ENCODE measurements at regions not wholly inside any gene's neighbourhood (a gene's known extent, or its start where the extent isn't known, plus 50 kb on each side); places are given as distances from the start of the nearest gene placed in this dataset.

DNA sequence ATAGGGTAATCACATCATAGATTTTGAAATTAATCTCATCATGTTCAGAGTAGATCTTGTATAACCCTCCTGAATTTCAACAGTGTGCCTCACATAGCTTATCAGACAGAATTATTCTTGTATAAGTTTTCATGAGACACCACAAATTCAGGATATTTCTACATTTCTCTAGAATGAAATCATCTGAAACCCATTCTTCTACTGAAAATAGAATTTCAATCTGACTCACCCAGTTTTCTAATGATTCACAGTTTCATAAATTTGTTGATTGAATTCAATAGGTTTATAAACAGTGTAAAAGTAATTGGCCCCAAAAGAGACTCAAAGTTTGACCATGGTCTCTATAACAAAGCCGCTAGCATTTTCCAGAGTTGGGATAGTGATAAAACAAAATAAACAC is 1082.6 kb upstream of the EPHA6 start:
- Mint-ChIP-seq H3K4me1 (no peaks in the 10 kb centered on the region), H3K27me3 (no peaks in the 10 kb centered on the region), H3K27ac (no peak overlapping the region), H3K4me3 (no peak overlapping the region), H3K9me3 (ENCODE audit: insufficient read depth) (peaks cover 1% of the 10 kb centered on the region)
- H3K27ac ChIP-seq (ENCODE audit: low read length in 2 of 2): no peak overlapping the region
- ChIA-PET CTCF (no interaction called here), POLR2A (no interaction called here)
- no peaks in the 10 kb centered on the region for H3K79me2 ChIP-seq (ENCODE audit: control insufficient read depth, insufficient read depth, low read length)
- no peaks in the 10 kb centered on the region for H3K36me3 ChIP-seq (replicated peaks in 1 of 2; ENCODE audit: control extremely low read depth in 1 of 2, control insufficient read depth in 1 of 2, extremely low read depth in 1 of 2, insufficient read depth in 2 of 2, low read length in 1 of 2)
- intact Hi-C loops (cut with micrococcal nuclease): no loop called here
- no peak for DNase-seq
- no peaks in the 10 kb centered on the region for H3K9me3 ChIP-seq (ENCODE audit: control extremely low read depth in 1 of 3, control insufficient read depth in 2 of 3, insufficient read depth in 1 of 3, low read length in 2 of 3)
- no peaks in the 10 kb centered on the region for H3K27me3 ChIP-seq (replicated peaks in 1 of 4; ENCODE audit: control extremely low read depth in 1 of 4, control insufficient read depth in 3 of 4, insufficient read depth in 4 of 4, low read length in 3 of 4)
- H2AFZ ChIP-seq (ENCODE audit: insufficient read depth, low read depth, low read length, poor library complexity, severe bottlenecking): no peak overlapping the region
- no peak overlapping the region for H3K4me3 ChIP-seq (ENCODE audit: control extremely low read depth in 1 of 5, extremely low read depth in 1 of 5, insufficient read depth in 1 of 5, low read depth in 2 of 5, low read length in 4 of 5)
- H3K9ac ChIP-seq (ENCODE audit: low read length): no peak overlapping the region
- no peak overlapping the region for H3K4me2 ChIP-seq (replicated peaks; ENCODE audit: low read depth, low read length, poor library complexity, severe bottlenecking)
- H4K20me1 ChIP-seq (ENCODE audit: control insufficient read depth, insufficient read depth, low read length, poor library complexity, severe bottlenecking): no peaks in the 10 kb centered on the region
- ATAC-seq (ENCODE audit: low read depth): no peak
- no CpG with 5 or more reads among the region's 1 CpG for WGBS (ENCODE audit: insufficient coverage)
- TF ChIP-seq, protein P1, sequence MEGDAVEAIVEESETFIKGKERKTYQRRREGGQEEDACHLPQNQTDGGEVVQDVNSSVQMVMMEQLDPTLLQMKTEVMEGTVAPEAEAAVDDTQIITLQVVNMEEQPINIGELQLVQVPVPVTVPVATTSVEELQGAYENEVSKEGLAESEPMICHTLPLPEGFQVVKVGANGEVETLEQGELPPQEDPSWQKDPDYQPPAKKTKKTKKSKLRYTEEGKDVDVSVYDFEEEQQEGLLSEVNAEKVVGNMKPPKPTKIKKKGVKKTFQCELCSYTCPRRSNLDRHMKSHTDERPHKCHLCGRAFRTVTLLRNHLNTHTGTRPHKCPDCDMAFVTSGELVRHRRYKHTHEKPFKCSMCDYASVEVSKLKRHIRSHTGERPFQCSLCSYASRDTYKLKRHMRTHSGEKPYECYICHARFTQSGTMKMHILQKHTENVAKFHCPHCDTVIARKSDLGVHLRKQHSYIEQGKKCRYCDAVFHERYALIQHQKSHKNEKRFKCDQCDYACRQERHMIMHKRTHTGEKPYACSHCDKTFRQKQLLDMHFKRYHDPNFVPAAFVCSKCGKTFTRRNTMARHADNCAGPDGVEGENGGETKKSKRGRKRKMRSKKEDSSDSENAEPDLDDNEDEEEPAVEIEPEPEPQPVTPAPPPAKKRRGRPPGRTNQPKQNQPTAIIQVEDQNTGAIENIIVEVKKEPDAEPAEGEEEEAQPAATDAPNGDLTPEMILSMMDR (IDR thresholded peaks at IDR 0.05): no peak
- TF ChIP-seq EZH2 (IDR thresholded peaks at IDR 0.05; ENCODE audit: borderline replicate concordance, insufficient read depth, low read depth, low read length, poor library complexity, severe bottlenecking): no peak
- H3K4me1 ChIP-seq (ENCODE audit: control insufficient read depth in 2 of 2, insufficient read depth in 2 of 2, low read length in 2 of 2): no peaks in the 10 kb centered on the region

DNA sequence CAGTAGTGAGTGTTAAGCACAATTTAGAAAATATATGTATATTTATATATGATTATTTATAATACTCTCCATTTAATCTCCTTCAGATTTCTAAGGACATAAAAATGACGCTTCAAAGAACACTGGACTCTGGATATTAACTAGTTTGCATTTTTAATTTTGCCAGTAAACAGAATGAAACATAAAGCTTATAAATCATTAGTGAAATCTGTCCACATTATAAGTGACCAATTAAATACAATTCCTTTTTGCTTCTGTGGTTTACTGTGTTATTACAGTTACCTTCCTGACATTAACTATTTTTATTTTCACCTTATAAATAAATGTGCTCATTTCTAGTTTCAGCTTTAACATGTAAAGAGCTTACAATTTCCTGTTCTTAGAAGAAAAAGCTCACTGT is 1081.1 kb upstream of the EPHA6 start:
- no peaks in the 10 kb centered on the region for H3K9me3 ChIP-seq (ENCODE audit: control extremely low read depth in 1 of 3, control insufficient read depth in 2 of 3, insufficient read depth in 1 of 3, low read length in 2 of 3)
- ChIA-PET POLR2A (no interaction called here), CTCF (no interaction called here)
- Mint-ChIP-seq H3K4me3 (no peak overlapping the region), H3K27ac (no peak overlapping the region), H3K9me3 (ENCODE audit: insufficient read depth) (peaks cover 1% of the 10 kb centered on the region), H3K4me1 (no peaks in the 10 kb centered on the region), H3K27me3 (no peaks in the 10 kb centered on the region)
- DNase-seq (no peak), ATAC-seq (ENCODE audit: low read depth) (no peak)
- intact Hi-C loops (cut with micrococcal nuclease): no loop called here
- no peak overlapping the region for H3K4me3 ChIP-seq (ENCODE audit: control extremely low read depth in 1 of 5, extremely low read depth in 1 of 5, insufficient read depth in 1 of 5, low read depth in 2 of 5, low read length in 4 of 5)
- no peaks in the 10 kb centered on the region for H3K4me1 ChIP-seq (ENCODE audit: control insufficient read depth in 2 of 2, insufficient read depth in 2 of 2, low read length in 2 of 2)
- H3K9ac ChIP-seq (ENCODE audit: low read length): no peak overlapping the region
- no peak for TF ChIP-seq EZH2 (IDR thresholded peaks at IDR 0.05; ENCODE audit: borderline replicate concordance, insufficient read depth, low read depth, low read length, poor library complexity, severe bottlenecking)
- TF ChIP-seq, protein P1 (IDR thresholded peaks at IDR 0.05): no peak
- no peaks in the 10 kb centered on the region for H3K27me3 ChIP-seq (replicated peaks in 1 of 4; ENCODE audit: control extremely low read depth in 1 of 4, control insufficient read depth in 3 of 4, insufficient read depth in 4 of 4, low read length in 3 of 4)
- H3K36me3 ChIP-seq (replicated peaks in 1 of 2; ENCODE audit: control extremely low read depth in 1 of 2, control insufficient read depth in 1 of 2, extremely low read depth in 1 of 2, insufficient read depth in 2 of 2, low read length in 1 of 2): no peaks in the 10 kb centered on the region
- H3K4me2 ChIP-seq (replicated peaks; ENCODE audit: low read depth, low read length, poor library complexity, severe bottlenecking): no peak overlapping the region
- no peak overlapping the region for H3K27ac ChIP-seq (ENCODE audit: low read length in 2 of 2)
- no peaks in the 10 kb centered on the region for H3K79me2 ChIP-seq (ENCODE audit: control insufficient read depth, insufficient read depth, low read length)
- WGBS (ENCODE audit: insufficient coverage): no CpG with 5 or more reads among the region's 1 CpG
- H2AFZ ChIP-seq (ENCODE audit: insufficient read depth, low read depth, low read length, poor library complexity, severe bottlenecking): no peak overlapping the region
- H4K20me1 ChIP-seq (ENCODE audit: control insufficient read depth, insufficient read depth, low read length, poor library complexity, severe bottlenecking): no peaks in the 10 kb centered on the region

Measured in B cell (primary cell).